Activated CD4-positive, alpha-beta T cell treated with anti-CD3 and anti-CD28 coated beads, Interleukin-2, Interleukin-4, amounts not matched to agents 100 ng/mL and 50 ng/mL, durations not matched to agents 16 hours and 8 hours (primary cell): ENCODE measurements at regions not wholly inside any gene's neighbourhood (a gene's known extent, or its start where the extent isn't known, plus 50 kb on each side); places are given as distances from the start of the nearest gene placed in this dataset.
"Not testable (repeated sequence)": the region's sequence is repeated elsewhere in the genome, so short reads cannot be mapped to it uniquely, and the experiment has no call there.

ENCODE experiments used
- DNase-seq: peaks from one replicate; pipeline ENCODE4 v3.0.0-alpha.2; 2020; ENCODE audit warnings: low spot score

DNA sequence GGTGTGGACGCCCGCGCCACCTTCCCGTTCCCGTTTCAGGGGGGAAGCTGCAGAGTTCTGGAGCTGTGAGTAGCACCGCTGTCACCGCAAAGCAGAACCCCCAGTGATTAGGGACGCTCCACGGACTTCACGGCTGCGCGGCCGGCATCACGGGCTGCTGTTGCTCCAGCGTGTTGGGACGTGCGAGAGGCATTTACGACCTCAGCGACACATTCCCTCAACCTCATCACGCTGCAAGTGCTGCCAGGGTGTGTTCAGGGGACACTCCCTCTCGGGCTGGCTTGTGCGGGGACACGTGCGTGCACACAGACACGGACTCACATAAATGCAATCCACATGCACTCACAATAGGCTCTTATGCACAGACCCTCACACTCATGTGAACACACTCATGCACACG, 187.9 kb downstream of the NPIPB11 start:
- DNase-seq: not testable (repeated sequence)

DNA sequence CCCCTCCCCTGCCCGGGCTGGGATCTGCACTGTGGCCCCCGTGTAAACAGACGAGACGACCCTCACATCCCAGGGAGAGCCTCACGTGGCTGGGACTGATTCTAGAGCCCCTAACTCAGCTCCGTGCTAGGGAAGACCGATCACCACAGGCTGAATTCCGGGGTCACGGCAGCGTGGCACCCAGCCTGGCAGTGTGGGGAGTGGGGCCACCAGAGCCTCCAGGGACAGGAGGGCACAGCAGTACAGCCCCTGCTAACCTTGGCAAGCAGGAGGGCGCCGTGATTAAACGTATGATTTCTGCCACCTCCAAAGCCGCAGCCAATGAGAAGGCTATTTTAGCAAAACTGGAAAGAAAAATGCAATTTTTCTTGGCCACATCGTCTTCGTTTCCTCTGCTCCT, 188.3 kb downstream of the NPIPB11 start:
- DNase-seq: not testable (repeated sequence)

DNA sequence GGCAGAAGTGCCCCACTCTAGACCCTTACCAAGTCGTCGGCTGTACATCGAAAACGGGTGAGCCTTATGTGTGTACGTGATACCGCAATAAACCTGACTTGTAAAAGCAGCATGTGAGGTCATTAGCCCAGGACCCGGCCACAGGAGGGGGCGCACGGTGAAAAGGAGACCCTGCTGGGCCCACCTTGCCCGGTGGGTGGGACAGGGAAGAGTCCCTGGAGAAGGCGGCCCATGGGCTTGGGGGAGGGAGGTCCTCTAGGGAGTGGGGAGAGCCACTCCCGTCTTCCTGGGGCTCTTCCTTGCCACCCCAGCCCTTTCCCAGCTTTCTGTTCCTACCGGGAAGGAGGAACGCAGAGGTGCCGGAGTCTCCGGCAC, 188.8 kb downstream of the NPIPB11 start:
- not testable (repeated sequence) for DNase-seq

DNA sequence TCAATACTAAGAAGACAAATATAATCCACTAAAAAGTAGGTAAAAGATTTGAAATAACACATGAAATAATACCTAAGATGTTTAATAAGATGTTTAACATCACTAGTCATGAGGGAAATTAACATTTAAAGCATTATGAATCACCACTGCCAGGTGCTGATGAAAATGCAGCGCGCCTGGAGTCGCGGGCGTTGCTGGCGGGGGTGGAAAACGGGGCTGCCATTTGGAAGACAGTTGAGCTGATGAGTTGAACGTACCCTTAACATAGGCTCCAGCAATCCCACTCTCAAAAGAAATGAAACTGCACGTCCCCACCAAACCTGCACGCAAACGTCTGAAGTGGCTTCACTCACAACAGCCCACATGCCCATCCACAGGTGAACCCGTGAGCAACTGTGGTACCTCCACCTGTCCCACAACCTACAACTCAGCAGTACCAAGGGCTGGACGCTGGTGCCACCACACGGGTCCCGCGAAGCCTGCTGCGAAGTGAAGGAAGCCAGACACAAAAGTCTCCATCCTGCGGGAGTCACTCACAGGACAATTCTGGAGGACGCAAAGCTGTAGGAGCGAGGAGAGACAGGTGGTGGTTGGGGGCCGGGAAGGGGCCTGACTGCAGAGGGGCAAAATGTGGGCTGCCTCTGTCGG, 189.3 kb downstream of the NPIPB11 start:
- DNase-seq: not testable (repeated sequence)

DNA sequence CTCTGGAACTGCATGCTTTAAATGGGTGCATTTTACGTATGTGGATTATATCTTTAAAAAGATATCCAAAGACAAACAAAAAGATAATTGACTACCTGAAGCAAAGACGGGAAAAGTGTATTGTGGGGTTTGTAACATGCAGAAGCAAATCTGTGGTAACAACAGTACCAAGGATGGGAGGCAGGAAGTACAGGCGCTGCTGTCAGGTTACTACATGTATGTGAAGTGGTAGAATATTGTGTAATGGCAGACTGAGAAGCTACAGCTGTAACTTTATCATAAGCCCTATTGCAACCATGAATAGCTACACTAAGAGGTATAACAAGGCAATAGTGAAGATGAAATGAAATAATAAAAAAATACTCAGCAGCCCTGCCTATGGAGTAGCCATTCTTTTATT, 192.7 kb downstream of the NPIPB11 start:
- not testable (repeated sequence) for DNase-seq

- DNase-seq: not testable (repeated sequence)
Measured at GRCh38 chr16:29213251-29213650, 193.3 kb downstream of the NPIPB11 start.

GRCh38 chr16:29212084-29213027, 194.2 kb downstream of the NPIPB11 start:
- DNase-seq: not testable (repeated sequence)

DNA sequence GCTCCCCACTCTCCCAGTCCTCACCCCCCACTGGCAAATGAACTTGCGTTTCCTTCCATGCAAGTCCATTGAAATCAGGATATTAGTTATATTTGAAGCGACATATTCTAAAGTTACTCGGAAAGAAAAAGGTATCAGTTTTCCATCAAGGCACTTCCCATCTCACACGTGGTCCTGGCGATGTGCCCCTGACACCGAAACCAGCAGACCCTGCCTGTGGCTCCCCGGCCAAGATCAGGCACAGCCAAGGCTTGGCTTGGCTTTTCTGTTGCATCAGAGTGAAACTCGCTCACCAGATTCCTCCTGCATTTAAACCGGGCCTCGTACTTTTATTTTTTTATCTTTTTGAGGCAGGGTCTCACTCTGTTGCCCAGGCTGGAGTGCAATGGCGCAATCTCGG, 195.1 kb downstream of the NPIPB11 start:
- DNase-seq: not testable (repeated sequence)

- DNase-seq: not testable (repeated sequence)
Measured at GRCh38 chr16:29210299-29211150, 196.0 kb downstream of the NPIPB11 start.

DNA sequence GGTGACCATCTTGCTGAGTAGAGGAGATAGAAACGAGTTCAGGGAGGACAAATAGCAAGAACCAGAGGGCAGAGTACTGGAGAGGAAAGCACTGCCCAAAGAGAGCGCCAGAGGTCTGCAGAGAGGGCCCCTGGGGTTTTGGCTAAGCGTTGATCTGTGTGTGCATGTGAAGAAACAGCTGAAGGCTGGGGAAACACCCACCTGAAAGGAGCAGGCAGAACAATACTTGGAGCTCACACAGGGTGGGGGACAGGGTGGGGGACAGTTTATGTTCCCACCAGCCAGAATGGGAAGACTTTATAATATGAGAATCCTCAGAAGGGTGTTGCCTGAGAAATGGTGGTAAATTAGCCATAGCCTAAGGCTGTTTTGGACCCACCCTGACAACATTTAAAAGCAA, 200.4 kb downstream of the NPIPB11 start:
- DNase-seq: not testable (repeated sequence)

GRCh38 chr16:29205151-29205550, 201.4 kb downstream of the NPIPB11 start:
- not testable (repeated sequence) for DNase-seq

- no peak for DNase-seq
Measured at GRCh38 chr16:29204806-29205135, 201.7 kb downstream of the NPIPB11 start.

GRCh38 chr16:29203933-29204805, 202.3 kb downstream of the NPIPB11 start:
- not testable (repeated sequence) for DNase-seq

- not testable (repeated sequence) for DNase-seq
Measured at GRCh38 chr16:29203046-29203932, 203.2 kb downstream of the NPIPB11 start.

DNA sequence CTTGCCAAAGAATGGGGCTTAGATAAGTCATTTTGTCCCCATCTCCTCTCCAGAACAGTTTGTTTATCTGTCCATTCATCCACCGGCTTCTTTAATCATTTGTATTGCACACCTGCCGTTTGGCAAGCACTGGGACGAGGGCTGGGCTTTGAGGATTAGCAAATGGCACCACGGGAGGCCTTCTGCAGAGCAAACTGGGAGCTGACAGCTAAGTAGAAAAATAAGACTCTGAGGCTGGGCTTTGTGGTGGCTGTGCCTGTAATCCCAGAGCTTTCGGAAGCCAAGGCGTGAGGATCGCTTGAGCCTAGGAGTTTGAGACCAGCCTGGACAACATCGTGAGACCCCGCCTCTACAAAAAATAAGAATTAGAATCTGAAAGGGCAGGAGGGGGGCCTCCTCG, 203.9 kb downstream of the NPIPB11 start:
- not testable (repeated sequence) for DNase-seq

DNA sequence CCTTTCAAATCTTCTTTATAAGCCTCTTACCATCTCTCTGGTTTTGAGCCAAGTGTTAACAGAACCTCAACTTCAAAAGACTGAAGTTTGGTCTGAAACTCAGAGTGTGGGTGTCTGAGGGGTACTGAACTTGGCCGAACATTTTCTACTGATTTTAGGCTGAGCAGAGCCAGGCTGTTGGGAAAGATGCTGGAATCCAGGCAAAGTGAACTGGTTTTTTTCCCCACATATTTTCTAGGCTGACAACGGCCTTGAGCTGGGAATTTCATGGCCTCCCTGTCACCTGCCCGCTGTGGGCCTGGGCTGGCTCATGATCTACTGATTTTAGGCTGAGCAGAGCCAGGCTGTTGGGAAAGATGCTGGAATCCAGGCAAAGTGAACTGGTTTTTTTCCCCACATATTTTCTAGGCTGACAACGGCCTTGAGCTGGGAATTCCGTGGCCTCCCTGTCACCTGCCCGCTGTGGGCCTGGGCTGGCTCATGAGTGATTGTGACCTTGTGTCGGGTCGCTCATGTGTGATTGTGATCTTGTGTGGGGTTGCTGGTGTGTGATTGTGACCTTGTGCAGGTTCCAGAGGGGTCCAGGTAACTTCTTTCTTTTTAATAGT, 204.4 kb downstream of the NPIPB11 start:
- DNase-seq: not testable (repeated sequence)

GRCh38 chr16:29201296-29202024, 205.1 kb downstream of the NPIPB11 start:
- not testable (repeated sequence) for DNase-seq

DNA sequence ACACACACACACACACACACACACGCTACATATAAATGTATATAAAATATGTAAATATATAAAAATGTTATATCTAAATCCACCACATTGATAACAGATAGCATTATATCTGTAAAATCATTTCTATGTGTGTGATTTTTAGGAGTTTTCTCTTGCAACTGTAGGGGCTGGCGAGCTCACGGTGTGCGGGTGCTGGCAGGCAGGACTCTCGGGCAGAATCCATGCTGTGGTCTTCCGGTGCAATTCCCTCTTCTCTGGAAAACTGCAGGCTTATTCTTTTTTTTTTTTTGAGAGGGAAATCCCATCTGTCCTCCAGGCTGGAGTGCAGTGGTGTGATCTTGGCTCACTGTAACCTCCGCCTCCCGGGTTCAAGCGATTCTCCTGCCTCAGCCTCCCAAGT, 205.8 kb downstream of the NPIPB11 start:
- DNase-seq: not testable (repeated sequence)

DNA sequence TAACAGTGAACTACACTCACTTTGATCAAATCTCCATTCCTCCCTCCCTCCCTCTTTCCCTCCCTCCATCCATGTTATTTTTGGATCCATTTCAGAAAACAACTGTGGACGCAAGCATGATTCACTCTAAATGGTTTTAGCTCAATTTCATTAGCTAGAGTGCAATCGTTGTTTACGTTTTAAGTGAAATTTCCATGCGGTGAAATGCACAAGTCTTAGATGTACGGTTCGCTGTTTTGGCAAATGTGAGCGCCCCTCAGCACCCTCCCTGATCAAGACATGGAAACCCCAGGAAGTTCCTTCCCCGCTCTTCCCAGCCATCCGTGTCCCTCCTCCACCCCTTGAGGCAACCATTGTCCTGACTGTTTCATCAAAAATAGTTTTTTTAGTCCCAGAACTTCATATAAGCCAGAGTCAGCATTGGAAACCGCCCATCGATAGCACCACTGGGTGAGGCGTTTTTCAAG, 206.3 kb downstream of the NPIPB11 start:
- not testable (repeated sequence) for DNase-seq
